ENCODE measurements at regions not wholly inside any gene's neighbourhood (a gene's known extent, or its start where the extent isn't known, plus 50 kb on each side); places are given as distances from the start of the nearest gene placed in this dataset.

- no peak overlapping the region for H2AFZ ChIP-seq (ENCODE audit: control insufficient read depth, low read length)
- H3K9me3 ChIP-seq (ENCODE audit: control insufficient read depth, low read depth, low read length): no peaks in the 10 kb centered on the region
- no peaks in the 10 kb centered on the region for H4K20me1 ChIP-seq (ENCODE audit: control insufficient read depth, extremely low read depth, insufficient read depth, low read length)
- no peak for TF ChIP-seq EZH2 (IDR thresholded peaks at IDR 0.05; ENCODE audit: low read length)
- TF ChIP-seq CTCF (optimal IDR thresholded peaks at IDR 0.05 in 1 of 3, IDR thresholded peaks at IDR 0.05 in 1 of 3, conservative IDR thresholded peaks at IDR 0.05 in 1 of 3; ENCODE audit: extremely low read depth in 1 of 3, insufficient read depth in 2 of 3, low read length in 3 of 3): no peak
- H3K4me1 ChIP-seq (ENCODE audit: control insufficient read depth, extremely low read depth, insufficient read depth, low read length): no peaks in the 10 kb centered on the region
- H3K9me1 ChIP-seq (ENCODE audit: control insufficient read depth, extremely low read depth, insufficient read depth, low read length): no peaks in the 10 kb centered on the region
- DNase-seq (ENCODE audit: low read depth, low spot score): no peak
- FAIRE-seq: no peak
- H3K27ac ChIP-seq (ENCODE audit: control insufficient read depth, insufficient read depth, low read length): no peak overlapping the region
- no peaks in the 10 kb centered on the region for H3K27me3 ChIP-seq (ENCODE audit: control insufficient read depth, extremely low read depth, insufficient read depth, low read length)
- H3K36me3 ChIP-seq (ENCODE audit: control insufficient read depth in 2 of 2, extremely low read depth in 1 of 2, insufficient read depth in 2 of 2, low read length in 2 of 2): no peaks in the 10 kb centered on the region
- H3K4me3 ChIP-seq (ENCODE audit: control insufficient read depth in 2 of 3, extremely low read depth in 1 of 3, insufficient read depth in 2 of 3, low read depth in 1 of 3, low read length in 3 of 3): no peak overlapping the region
- no peak overlapping the region for H3K9ac ChIP-seq (ENCODE audit: control insufficient read depth, extremely low read depth, insufficient read depth, low read length)
- dilution Hi-C loops (cut with MboI; ENCODE audit: extremely low pct_ligation_motif_present, low sequenced_read_pairs): no loop called here
- no peak overlapping the region for H3K4me2 ChIP-seq (ENCODE audit: control insufficient read depth, extremely low read depth, insufficient read depth, low read depth, low read length)
- no peaks in the 10 kb centered on the region for H3K79me2 ChIP-seq (ENCODE audit: control insufficient read depth, insufficient read depth, low read length)
These were observed 106.3 kb upstream of the GDF10 start for GRCh38 chr10:47193666-47194065.

- H3K4me3 ChIP-seq (ENCODE audit: control insufficient read depth in 2 of 3, extremely low read depth in 1 of 3, insufficient read depth in 2 of 3, low read depth in 1 of 3, low read length in 3 of 3): no peak overlapping the region
- H3K4me1 ChIP-seq (ENCODE audit: control insufficient read depth, extremely low read depth, insufficient read depth, low read length): no peaks in the 10 kb centered on the region
- H3K79me2 ChIP-seq (ENCODE audit: control insufficient read depth, insufficient read depth, low read length): no peaks in the 10 kb centered on the region
- no peak overlapping the region for H3K9ac ChIP-seq (ENCODE audit: control insufficient read depth, extremely low read depth, insufficient read depth, low read length)
- TF ChIP-seq CTCF (optimal IDR thresholded peaks at IDR 0.05 in 1 of 3, IDR thresholded peaks at IDR 0.05 in 1 of 3, conservative IDR thresholded peaks at IDR 0.05 in 1 of 3; ENCODE audit: extremely low read depth in 1 of 3, insufficient read depth in 2 of 3, low read length in 3 of 3) (no peak), EZH2 (IDR thresholded peaks at IDR 0.05; ENCODE audit: low read length) (no peak)
- no peaks in the 10 kb centered on the region for H3K9me3 ChIP-seq (ENCODE audit: control insufficient read depth, low read depth, low read length)
- no peaks in the 10 kb centered on the region for H4K20me1 ChIP-seq (ENCODE audit: control insufficient read depth, extremely low read depth, insufficient read depth, low read length)
- no peak for FAIRE-seq
- H3K36me3 ChIP-seq (ENCODE audit: control insufficient read depth in 2 of 2, extremely low read depth in 1 of 2, insufficient read depth in 2 of 2, low read length in 2 of 2): no peaks in the 10 kb centered on the region
- H2AFZ ChIP-seq (ENCODE audit: control insufficient read depth, low read length): no peak overlapping the region
- no peaks in the 10 kb centered on the region for H3K9me1 ChIP-seq (ENCODE audit: control insufficient read depth, extremely low read depth, insufficient read depth, low read length)
- DNase-seq (ENCODE audit: low read depth, low spot score): no peak
- no peak overlapping the region for H3K4me2 ChIP-seq (ENCODE audit: control insufficient read depth, extremely low read depth, insufficient read depth, low read depth, low read length)
- H3K27ac ChIP-seq (ENCODE audit: control insufficient read depth, insufficient read depth, low read length): no peak overlapping the region
- dilution Hi-C loops (cut with MboI; ENCODE audit: extremely low pct_ligation_motif_present, low sequenced_read_pairs): no loop called here
- peaks cover 4% of the 10 kb centered on the region for H3K27me3 ChIP-seq (ENCODE audit: control insufficient read depth, extremely low read depth, insufficient read depth, low read length)
These were observed 104.6 kb upstream of the GDF10 start for GRCh38 chr10:47195274-47195885.
